ENCODE measurements at regions not wholly inside any gene's neighbourhood (a gene's known extent, or its start where the extent isn't known, plus 50 kb on each side); places are given as distances from the start of the nearest gene placed in this dataset.

- TF ChIP-seq CHD7 (IDR thresholded peaks at IDR 0.05; ENCODE audit: insufficient replicate concordance, low read length) (no peak), PHF8 (conservative IDR thresholded peaks at IDR 0.05; ENCODE audit: low read depth, low read length) (no peak), BRCA1 (IDR thresholded peaks at IDR 0.05; ENCODE audit: low read depth, low read length) (no peak), KDM4A (IDR thresholded peaks at IDR 0.05; ENCODE audit: low read depth, low read length, severe bottlenecking) (no peak), SIRT6 (IDR thresholded peaks at IDR 0.05; ENCODE audit: low read length) (no peak), SAP30 (IDR thresholded peaks at IDR 0.05; ENCODE audit: insufficient read depth, insufficient replicate concordance, low read length) (no peak), EZH2 (IDR thresholded peaks at IDR 0.05; ENCODE audit: low read depth, low read length, severe bottlenecking) (no peak), CREB1 (IDR thresholded peaks at IDR 0.05) (no peak), RFX5 (IDR thresholded peaks at IDR 0.05; ENCODE audit: borderline replicate concordance, low read depth, low read length) (no peak), SP4 (IDR thresholded peaks at IDR 0.05; ENCODE audit: low read length) (no peak)
Observed at GRCh38 chr7:115116773-115117715, 195.2 kb downstream of the MDFIC start (continued).
